H1 (cell line): ENCODE measurements at regions not wholly inside any gene's neighbourhood (a gene's known extent, or its start where the extent isn't known, plus 50 kb on each side); places are given as distances from the start of the nearest gene placed in this dataset.

ENCODE experiments used
- CTCF ChIA-PET: fragments of 300-600 bp; sonication (Branson Sonifier 250); formaldehyde crosslinking; loops from one replicate; lab custom pipeline; 2021; ENCODE audit not compliant: partially characterized antibody; lab: Charles Lee
- POLR2A ChIA-PET: fragments of 300-600 bp; sonication (Branson Sonifier 250); formaldehyde crosslinking; loops from one replicate; lab custom pipeline; 2021; ENCODE audit warnings: inconsistent platforms; ENCODE audit not compliant: partially characterized antibody; lab: Charles Lee
- DNase-seq, 2 experiments: peaks; one replicate each; pipeline versions ENCODE4 v3.0.0 to v3.0.0-alpha.2; 2010 to 2022; ENCODE audit warnings: low spot score in 2 of 2, low read depth in 1 of 2, mixed read lengths in 1 of 2
- FAIRE-seq: peaks from 2 replicates; lab custom pipeline; 2011; peaks lifted over from hg19 to GRCh38; lab: Jason Lieb, UNC
- H2AFZ ChIP-seq: 2 replicates; pipeline ENCODE4 v1.8.1; 2012; ENCODE audit warnings: low read length, inconsistent platforms
- H2AK5ac ChIP-seq: 2 replicates; pipeline ENCODE4 v1.6.1; 2013; ENCODE audit warnings: low read depth, low read length
- H2BK120ac ChIP-seq: replicated peaks from 2 replicates; pipeline ENCODE3; 2013; ENCODE audit warnings: low read depth, low read length, inconsistent platforms
- H2BK12ac ChIP-seq: 2 replicates; pipeline ENCODE4 v1.6.1; 2013; ENCODE audit warnings: low read depth, low read length
- H2BK15ac ChIP-seq: 2 replicates; pipeline ENCODE4 v1.6.1; 2013; ENCODE audit warnings: low read length
- H2BK20ac ChIP-seq: 2 replicates; pipeline ENCODE4 v1.6.1; 2013; ENCODE audit warnings: low read length
- H2BK5ac ChIP-seq: 2 replicates; pipeline ENCODE4 v1.6.1; 2013; ENCODE audit warnings: low read depth, low read length
- H3K14ac ChIP-seq: 2 replicates; pipeline ENCODE4 v1.6.1; 2013; ENCODE audit warnings: inconsistent platforms; ENCODE audit not compliant: insufficient read length
- H3K18ac ChIP-seq: 2 replicates; pipeline ENCODE4 v1.6.1; 2013; ENCODE audit warnings: low read length; ENCODE audit errors: extremely low read depth
- H3K23ac ChIP-seq: 2 replicates; pipeline ENCODE4 v1.6.1; 2013; ENCODE audit warnings: inconsistent platforms; ENCODE audit not compliant: insufficient read length
- H3K23me2 ChIP-seq: 2 replicates; pipeline ENCODE4 v1.6.1; 2013; ENCODE audit warnings: low read depth, low read length
- H3K27ac ChIP-seq: 2 replicates; pipeline ENCODE4 v1.6.1; 2011; ENCODE audit warnings: low read depth, low read length, inconsistent platforms
- H3K27me3 ChIP-seq, 4 experiments: replicated peaks in 1 of 4; 1 replicate in 1 of 4; 2 replicates in 3 of 4; pipeline versions ENCODE4 v1.6.1 to v1.8.1; 2011 to 2013; ENCODE audit warnings: low read length in 3 of 4, mild to moderate bottlenecking in 3 of 4, inconsistent platforms in 2 of 4, mixed read lengths in 2 of 4, moderate library complexity in 1 of 4; ENCODE audit not compliant: control insufficient read depth in 3 of 4, insufficient read depth in 3 of 4; ENCODE audit errors: extremely low read depth in 1 of 4
- H3K36me3 ChIP-seq, 4 experiments: 2 replicates each; pipeline versions ENCODE4 v1.6.1 to v1.8.1; 2011 to 2013; ENCODE audit warnings: mild to moderate bottlenecking in 4 of 4, low read length in 3 of 4, moderate library complexity in 2 of 4, control low read depth in 1 of 4, inconsistent platforms in 1 of 4; ENCODE audit not compliant: insufficient read depth in 4 of 4, control insufficient read depth in 2 of 4
- H3K4ac ChIP-seq: replicated peaks from 2 replicates; pipeline ENCODE3; 2013; ENCODE audit warnings: low read length, low read depth, mixed read lengths, inconsistent platforms; ENCODE audit not compliant: insufficient read length
- H3K4me1 ChIP-seq, 4 experiments: replicated peaks in 1 of 4; 1 replicate in 1 of 4; 2 replicates in 3 of 4; pipeline versions ENCODE4 v1.6.1 to v1.8.1; 2011 to 2013; ENCODE audit warnings: low read length in 3 of 4, inconsistent platforms in 2 of 4, mixed read lengths in 1 of 4; ENCODE audit not compliant: insufficient read depth in 4 of 4, control insufficient read depth in 3 of 4
- H3K4me2 ChIP-seq, 2 experiments: 2 replicates each; pipeline versions ENCODE4 v1.6.1 to v1.8.1; 2011 to 2013; ENCODE audit warnings: low read depth in 2 of 2, low read length in 2 of 2, control low read depth in 1 of 2, inconsistent platforms in 1 of 2, mild to moderate bottlenecking in 1 of 2; ENCODE audit not compliant: insufficient read depth in 1 of 2
- H3K4me3 ChIP-seq, 4 experiments: fragments of 200-600, 300-600 bp in 1 of 4; sonication (generic), shearing (Covaris generic), sonication (Bioruptor Twin) in 1 of 4; 2 replicates each; pipeline versions ENCODE4 v1.5.1 to v1.8.1; 2011 to 2016; ENCODE audit warnings: low read length in 4 of 4, low read depth in 3 of 4, control low read depth in 2 of 4, inconsistent platforms in 2 of 4, mild to moderate bottlenecking in 2 of 4, mixed read lengths in 1 of 4, moderate library complexity in 1 of 4; ENCODE audit not compliant: insufficient read depth in 2 of 4; ENCODE audit errors: extremely low read depth in 1 of 4
- H3K56ac ChIP-seq: replicated peaks from 2 replicates; pipeline ENCODE3; 2013; ENCODE audit warnings: low read depth, mild to moderate bottlenecking, mixed read lengths, low read length, inconsistent platforms; ENCODE audit not compliant: insufficient read length
- H3K79me1 ChIP-seq: 2 replicates; pipeline ENCODE4 v1.6.1; 2013; ENCODE audit warnings: low read depth, low read length, control low read depth
- H3K79me2 ChIP-seq, 2 experiments: 2 replicates each; pipeline versions ENCODE4 v1.6.1 to v1.8.1; 2012 to 2013; ENCODE audit warnings: low read length in 2 of 2, mild to moderate bottlenecking in 2 of 2, inconsistent platforms in 1 of 2; ENCODE audit not compliant: insufficient read depth in 2 of 2, control insufficient read depth in 1 of 2
- H3K9ac ChIP-seq, 4 experiments: replicated peaks in 1 of 4; 1 replicate in 1 of 4; 2 replicates in 3 of 4; pipeline versions ENCODE4 v1.6.1 to v1.8.1; 2011 to 2013; ENCODE audit warnings: low read depth in 3 of 4, low read length in 3 of 4, control low read depth in 2 of 4, mild to moderate bottlenecking in 2 of 4, moderate library complexity in 2 of 4, inconsistent platforms in 1 of 4; ENCODE audit errors: extremely low read depth in 1 of 4
- H3K9me3 ChIP-seq, 2 experiments: 2 replicates each; pipeline versions ENCODE4 v1.6.1 to v1.8.1; 2012 to 2013; ENCODE audit warnings: mild to moderate bottlenecking in 2 of 2, moderate library complexity in 2 of 2, control low read depth in 1 of 2, inconsistent platforms in 1 of 2, low read depth in 1 of 2, low read length in 1 of 2, mixed read lengths in 1 of 2; ENCODE audit not compliant: insufficient read depth in 2 of 2
- H4K20me1 ChIP-seq, 2 experiments: replicated peaks in 1 of 2; 2 replicates each; pipeline versions ENCODE3 to v1.8.1; 2011 to 2013; ENCODE audit warnings: inconsistent platforms in 2 of 2, low read length in 2 of 2, mild to moderate bottlenecking in 1 of 2; ENCODE audit not compliant: insufficient read depth in 2 of 2, control insufficient read depth in 1 of 2
- H4K5ac ChIP-seq: 2 replicates; pipeline ENCODE4 v1.6.1; 2013; ENCODE audit warnings: low read length, low read depth, mixed read lengths, inconsistent platforms; ENCODE audit not compliant: insufficient read length
- H4K8ac ChIP-seq: 2 replicates; pipeline ENCODE4 v1.8.0; 2013; ENCODE audit warnings: mild to moderate bottlenecking, moderate library complexity, low read length, inconsistent platforms; ENCODE audit not compliant: insufficient read depth; ENCODE audit errors: extremely low read depth
- H4K91ac ChIP-seq: replicated peaks from 2 replicates; pipeline ENCODE3; 2013; ENCODE audit warnings: low read length, mixed read lengths, inconsistent platforms; ENCODE audit not compliant: insufficient read length
- EP300 ChIP-seq, 2 experiments: IDR thresholded peaks; 1 replicate in 1 of 2; 2 replicates in 1 of 2; pipeline ENCODE4 v1.6.1; 2011 to 2012; ENCODE audit warnings: low read depth in 2 of 2, low read length in 2 of 2, mild to moderate bottlenecking in 2 of 2, borderline replicate concordance in 1 of 2, inconsistent platforms in 1 of 2, moderate library complexity in 1 of 2
- FOSL1 ChIP-seq: IDR thresholded peaks from 2 replicates; pipeline ENCODE4 v1.6.1; 2011; ENCODE audit warnings: mild to moderate bottlenecking, low read depth, low read length, moderate library complexity; ENCODE audit not compliant: insufficient read depth
- KDM5A ChIP-seq: fragments of 200-600 bp; IDR thresholded peaks from 2 replicates; pipeline ENCODE4 v1.7.1; 2012; ENCODE audit warnings: mild to moderate bottlenecking, low read length, inconsistent platforms, mixed read lengths
- SAP30 ChIP-seq: fragments of 300-600 bp; sonication (generic); IDR thresholded peaks from 2 replicates; pipeline ENCODE4 v1.7.1; 2012; ENCODE audit warnings: low read length, moderate library complexity, mild to moderate bottlenecking, inconsistent platforms; ENCODE audit not compliant: insufficient read depth, insufficient replicate concordance
- SIRT6 ChIP-seq: IDR thresholded peaks from one replicate; pipeline ENCODE4 v1.7.1; 2012; ENCODE audit warnings: low read length, inconsistent platforms
- WGBS, 2 experiments: shearing (Covaris generic) in 1 of 2; methylation state at CpG; one replicate each; pipeline versions ENCODE4 v1.1.6 to v1.1.7; 2013 to 2015; ENCODE audit warnings: low lambda C conversion rate in 2 of 2, mixed read lengths in 2 of 2, inconsistent platforms in 1 of 2, low coverage in 1 of 2, missing lambda C conversion rate in 1 of 2; ENCODE audit not compliant: insufficient replicate concordance in 2 of 2, insufficient coverage in 1 of 2, insufficient read length in 1 of 2; ENCODE audit errors: extremely low coverage in 1 of 2, missing lambda C conversion rate in 1 of 2; 5-methylcytosine and 5-hydroxymethylcytosine counted together

GRCh38 chr2:145123606-145124005 is 603.7 kb upstream of the ZEB2 start:
- CTCF ChIA-PET: no interaction called here
- FAIRE-seq: no peak
- Histone ChIP-seq H3K9me3 (no peaks in the 10 kb centered on the region), H2BK15ac (no peak overlapping the region), H4K5ac (no peak overlapping the region), H3K23me2 (no peaks in the 10 kb centered on the region), H3K4me3 (no peak overlapping the region), H3K79me1 (no peaks in the 10 kb centered on the region), H3K9ac (no peak overlapping the region), H3K14ac (no peak overlapping the region), H3K4me2 (no peak overlapping the region), H3K36me3 (no peaks in the 10 kb centered on the region), H3K4ac (no peak overlapping the region), H3K27ac (no peak overlapping the region), H3K79me2 (no peaks in the 10 kb centered on the region), H2BK20ac (no peak overlapping the region)
- TF ChIP-seq KDM5A (no peak), SAP30 (no peak), SIRT6 (no peak), FOSL1 (no peak), EP300 (IDR thresholded peaks at IDR 0.05; ENCODE audit: borderline replicate concordance in 1 of 2, low read depth in 2 of 2, low read length in 2 of 2) (no peak)
- TF ChIP-seq, all 59 proteins: peak for 0
- no peak overlapping the region for H3K18ac ChIP-seq
- WGBS, 2 experiments: 100% methylated on average over 2 of the region's 2 CpGs; no CpG with 5 or more reads in 1 of the 2 experiments
- no peak overlapping the region for H2AK5ac ChIP-seq
- no peak overlapping the region for H2AFZ ChIP-seq
- peaks cover 0 to 1% (median 0%) of the 10 kb centered on the region in 4 experiments; a peak in 1 of 7 replicates for H3K27me3 ChIP-seq
- peaks cover 0 to 3% (median 0%) of the 10 kb centered on the region in 4 experiments; a peak in 2 of 7 replicates for H3K4me1 ChIP-seq
- H3K23ac ChIP-seq: no peak overlapping the region
- H2BK12ac ChIP-seq: no peak overlapping the region
- H3K56ac ChIP-seq: no peak overlapping the region
- H4K20me1 ChIP-seq: no peaks in the 10 kb centered on the region
- no peak overlapping the region for H4K91ac ChIP-seq
- no peak for DNase-seq
- POLR2A ChIA-PET: no interaction called here
- H2BK5ac ChIP-seq: no peak overlapping the region
- H2BK120ac ChIP-seq: no peak overlapping the region
- no peak overlapping the region for H4K8ac ChIP-seq
